ENCODE measurements at regions not wholly inside any gene's neighbourhood (a gene's known extent, or its start where the extent isn't known, plus 50 kb on each side); places are given as distances from the start of the nearest gene placed in this dataset.

DNA sequence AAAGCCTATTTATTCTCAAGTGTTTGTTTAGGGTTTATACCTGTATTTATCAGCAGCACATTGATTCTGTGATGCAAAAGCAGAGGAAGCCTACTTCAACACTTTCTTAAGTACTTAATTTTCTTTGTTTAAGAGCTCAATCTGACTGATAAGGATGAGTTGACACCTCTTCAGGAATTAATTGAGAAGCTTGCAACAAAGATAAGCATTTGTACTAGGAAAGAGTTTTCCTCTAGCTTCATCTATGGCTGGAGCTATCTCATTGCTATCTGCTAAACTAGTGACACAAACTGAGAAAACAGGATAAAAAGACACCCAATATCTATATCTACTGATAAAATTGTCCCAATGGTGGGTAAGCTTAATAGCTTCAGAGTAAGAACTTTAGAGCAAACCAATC is 170.1 kb upstream of the SLITRK6 start:
- H3K9me3 ChIP-seq (replicated peaks in 1 of 2; ENCODE audit: control insufficient read depth in 2 of 2, insufficient read depth in 1 of 2, low read depth in 1 of 2, low read length in 2 of 2), result peaks cover 0 to 4% of the 10 kb centered on the region in 2 donors
- no peak overlapping the region for H3K23ac ChIP-seq (ENCODE audit: low read depth, low read length, poor library complexity)
- H2AK5ac ChIP-seq (ENCODE audit: low read depth, low read length), result no peak overlapping the region
- no peak overlapping the region for H2BK15ac ChIP-seq (ENCODE audit: low read length)
- DNase-seq (ENCODE audit: low spot score), result no peak
- H2BK12ac ChIP-seq (ENCODE audit: low read length), result no peak overlapping the region
- H3K9ac ChIP-seq (ENCODE audit: low read depth, low read length, poor library complexity), result no peak overlapping the region
- no peak overlapping the region for H3K27ac ChIP-seq (replicated peaks; ENCODE audit: low read length)
- no peak overlapping the region for H2BK5ac ChIP-seq (ENCODE audit: low read length)
- H2BK120ac ChIP-seq (ENCODE audit: low read depth, low read length), result no peak overlapping the region
- no peak overlapping the region for H2AFZ ChIP-seq (ENCODE audit: low read length)
- H3K4ac ChIP-seq (ENCODE audit: low read length), result no peak overlapping the region
- H3K4me3 ChIP-seq (ENCODE audit: low read length in 2 of 2), result no peak overlapping the region
- no peak overlapping the region for H4K91ac ChIP-seq (ENCODE audit: low read depth, low read length, poor library complexity)
- no peak overlapping the region for H3K4me2 ChIP-seq (ENCODE audit: insufficient read depth, low read length, poor library complexity, severe bottlenecking)
- no peaks in the 10 kb centered on the region for H3K4me1 ChIP-seq (ENCODE audit: control insufficient read depth in 2 of 2, insufficient read depth in 1 of 2, low read depth in 1 of 2, low read length in 2 of 2)
- no peaks in the 10 kb centered on the region for H3K79me1 ChIP-seq (ENCODE audit: low read depth, low read length)
- H3K18ac ChIP-seq (ENCODE audit: low read length), result no peak overlapping the region
- no peak overlapping the region for H3K14ac ChIP-seq (ENCODE audit: low read length)
- no peaks in the 10 kb centered on the region for H3K27me3 ChIP-seq (ENCODE audit: control insufficient read depth in 3 of 3, insufficient read depth in 3 of 3, low read depth in 1 of 3, low read length in 3 of 3)
- H3K36me3 ChIP-seq (replicated peaks in 1 of 2; ENCODE audit: control insufficient read depth in 2 of 2, insufficient read depth in 2 of 2, low read length in 2 of 2), result no peaks in the 10 kb centered on the region
- H4K8ac ChIP-seq (ENCODE audit: low read depth, low read length), result no peak overlapping the region

GRCh38 chr13:85935868-85936467 is 136.7 kb upstream of the SLITRK6 start:
- no peaks in the 10 kb centered on the region for H3K4me1 ChIP-seq (ENCODE audit: control insufficient read depth in 2 of 2, insufficient read depth in 1 of 2, low read depth in 1 of 2, low read length in 2 of 2)
- no peaks in the 10 kb centered on the region for H3K36me3 ChIP-seq (replicated peaks in 1 of 2; ENCODE audit: control insufficient read depth in 2 of 2, insufficient read depth in 2 of 2, low read length in 2 of 2)
- no peak overlapping the region for H3K27ac ChIP-seq (replicated peaks; ENCODE audit: low read length)
- H3K4me2 ChIP-seq (ENCODE audit: insufficient read depth, low read length, poor library complexity, severe bottlenecking), result no peak overlapping the region
- WGBS, 2 donors (ENCODE audit: extremely low coverage in 2 of 2, insufficient read length in 2 of 2, insufficient replicate concordance in 1 of 2), result no CpG with 5 or more reads among the region's 4 CpGs
- no peak overlapping the region for H3K14ac ChIP-seq (ENCODE audit: low read length)
- no peaks in the 10 kb centered on the region for H3K27me3 ChIP-seq (ENCODE audit: control insufficient read depth in 3 of 3, insufficient read depth in 3 of 3, low read depth in 1 of 3, low read length in 3 of 3)
- peaks cover 0 to 9% of the 10 kb centered on the region in 2 donors for H3K9me3 ChIP-seq (replicated peaks in 1 of 2; ENCODE audit: control insufficient read depth in 2 of 2, insufficient read depth in 1 of 2, low read depth in 1 of 2, low read length in 2 of 2)
- H3K23ac ChIP-seq (ENCODE audit: low read depth, low read length, poor library complexity), result no peak overlapping the region
- no peak overlapping the region for H2BK5ac ChIP-seq (ENCODE audit: low read length)
- no peak overlapping the region for H2BK120ac ChIP-seq (ENCODE audit: low read depth, low read length)
- no peak overlapping the region for H3K18ac ChIP-seq (ENCODE audit: low read length)
- H2BK15ac ChIP-seq (ENCODE audit: low read length), result no peak overlapping the region
- H3K4ac ChIP-seq (ENCODE audit: low read length), result no peak overlapping the region
- H4K8ac ChIP-seq (ENCODE audit: low read depth, low read length), result no peak overlapping the region
- DNase-seq (ENCODE audit: low spot score), result no peak
- no peak overlapping the region for H4K91ac ChIP-seq (ENCODE audit: low read depth, low read length, poor library complexity)
- H3K4me3 ChIP-seq (ENCODE audit: low read length in 2 of 2), result no peak overlapping the region
- no peak overlapping the region for H2AK5ac ChIP-seq (ENCODE audit: low read depth, low read length)
- H2AFZ ChIP-seq (ENCODE audit: low read length), result no peak overlapping the region
- H3K9ac ChIP-seq (ENCODE audit: low read depth, low read length, poor library complexity), result no peak overlapping the region
- H3K79me1 ChIP-seq (ENCODE audit: low read depth, low read length), result no peaks in the 10 kb centered on the region
- H2BK12ac ChIP-seq (ENCODE audit: low read length), result no peak overlapping the region

DNA sequence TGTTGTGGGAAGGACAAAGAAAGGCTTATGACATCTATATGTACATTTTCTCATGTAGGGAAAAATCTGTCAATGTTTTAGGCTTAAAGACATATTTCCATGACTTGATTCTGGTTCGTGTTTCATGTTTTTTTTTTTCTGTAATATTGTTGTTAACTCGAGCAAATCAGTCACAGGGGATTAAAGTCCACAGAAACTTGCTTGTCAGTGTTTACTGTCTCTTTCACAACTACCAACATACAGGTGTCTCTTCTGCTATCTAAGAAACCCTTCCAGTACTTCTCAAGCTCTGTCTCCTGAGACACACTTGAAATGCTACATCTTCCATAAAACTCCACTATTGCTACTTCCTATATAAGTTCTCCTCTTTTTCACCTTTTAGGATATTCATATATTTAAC is 130.9 kb upstream of the SLITRK6 start:
- H4K91ac ChIP-seq (ENCODE audit: low read depth, low read length, poor library complexity), result no peak overlapping the region
- no peak overlapping the region for H2AFZ ChIP-seq (ENCODE audit: low read length)
- no peak overlapping the region for H3K4me2 ChIP-seq (ENCODE audit: insufficient read depth, low read length, poor library complexity, severe bottlenecking)
- no peak overlapping the region for H3K9ac ChIP-seq (ENCODE audit: low read depth, low read length, poor library complexity)
- H3K4me1 ChIP-seq (ENCODE audit: control insufficient read depth in 2 of 2, insufficient read depth in 1 of 2, low read depth in 1 of 2, low read length in 2 of 2), result no peaks in the 10 kb centered on the region
- H3K79me1 ChIP-seq (ENCODE audit: low read depth, low read length), result no peaks in the 10 kb centered on the region
- H3K4ac ChIP-seq (ENCODE audit: low read length), result no peak overlapping the region
- no peaks in the 10 kb centered on the region for H3K36me3 ChIP-seq (replicated peaks in 1 of 2; ENCODE audit: control insufficient read depth in 2 of 2, insufficient read depth in 2 of 2, low read length in 2 of 2)
- H2BK5ac ChIP-seq (ENCODE audit: low read length), result no peak overlapping the region
- no peak overlapping the region for H3K4me3 ChIP-seq (ENCODE audit: low read length in 2 of 2)
- H2BK120ac ChIP-seq (ENCODE audit: low read depth, low read length), result no peak overlapping the region
- WGBS, 2 donors (ENCODE audit: extremely low coverage in 2 of 2, insufficient read length in 2 of 2, insufficient replicate concordance in 1 of 2), result no CpG with 5 or more reads among the region's 2 CpGs
- no peak overlapping the region for H3K23ac ChIP-seq (ENCODE audit: low read depth, low read length, poor library complexity)
- H3K18ac ChIP-seq (ENCODE audit: low read length), result no peak overlapping the region
- no peak overlapping the region for H2AK5ac ChIP-seq (ENCODE audit: low read depth, low read length)
- H2BK15ac ChIP-seq (ENCODE audit: low read length), result no peak overlapping the region
- no peaks in the 10 kb centered on the region for H3K27me3 ChIP-seq (ENCODE audit: control insufficient read depth in 3 of 3, insufficient read depth in 3 of 3, low read depth in 1 of 3, low read length in 3 of 3)
- H3K14ac ChIP-seq (ENCODE audit: low read length), result no peak overlapping the region
- no peaks in the 10 kb centered on the region for H3K9me3 ChIP-seq (replicated peaks in 1 of 2; ENCODE audit: control insufficient read depth in 2 of 2, insufficient read depth in 1 of 2, low read depth in 1 of 2, low read length in 2 of 2)
- no peak overlapping the region for H3K27ac ChIP-seq (replicated peaks; ENCODE audit: low read length)
- H2BK12ac ChIP-seq (ENCODE audit: low read length), result no peak overlapping the region
- no peak for DNase-seq (ENCODE audit: low spot score)
- H4K8ac ChIP-seq (ENCODE audit: low read depth, low read length), result no peak overlapping the region

DNA sequence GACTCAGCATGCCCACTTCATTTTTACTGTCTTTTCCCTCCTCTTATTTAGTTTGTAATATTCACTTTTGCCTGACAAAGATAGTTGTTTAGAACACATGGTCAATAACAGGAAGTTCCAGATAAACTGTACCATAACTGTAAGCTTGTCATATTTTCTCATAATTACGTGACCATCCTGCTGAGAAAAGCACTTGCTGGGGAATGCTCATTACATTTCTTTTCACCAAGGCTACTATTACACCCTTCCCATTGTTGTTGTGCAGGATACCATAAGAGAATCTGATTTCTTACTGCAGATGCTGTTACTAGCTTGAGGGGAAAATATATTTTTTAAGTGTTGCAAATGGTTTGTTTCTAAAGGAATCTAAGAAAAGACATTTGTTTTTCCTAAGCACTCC is 111.7 kb upstream of the SLITRK6 start:
- Histone ChIP-seq H3K4me2 (ENCODE audit: insufficient read depth, low read length, poor library complexity, severe bottlenecking) (no peak overlapping the region), H3K18ac (ENCODE audit: low read length) (no peak overlapping the region), H3K4ac (ENCODE audit: low read length) (no peak overlapping the region), H3K27me3 (ENCODE audit: control insufficient read depth in 3 of 3, insufficient read depth in 3 of 3, low read depth in 1 of 3, low read length in 3 of 3) (no peaks in the 10 kb centered on the region), H3K27ac (replicated peaks; ENCODE audit: low read length) (no peak overlapping the region), H4K8ac (ENCODE audit: low read depth, low read length) (no peak overlapping the region), H3K9me3 (replicated peaks in 1 of 2; ENCODE audit: control insufficient read depth in 2 of 2, insufficient read depth in 1 of 2, low read depth in 1 of 2, low read length in 2 of 2) (peaks cover 0 to 4% of the 10 kb centered on the region in 2 donors), H2BK15ac (ENCODE audit: low read length) (no peak overlapping the region), H4K91ac (ENCODE audit: low read depth, low read length, poor library complexity) (no peak overlapping the region), H3K79me1 (ENCODE audit: low read depth, low read length) (no peaks in the 10 kb centered on the region), H3K9ac (ENCODE audit: low read depth, low read length, poor library complexity) (no peak overlapping the region), H2AFZ (ENCODE audit: low read length) (no peak overlapping the region), H3K4me3 (ENCODE audit: low read length in 2 of 2) (no peak overlapping the region), H3K14ac (ENCODE audit: low read length) (no peak overlapping the region), H3K36me3 (replicated peaks in 1 of 2; ENCODE audit: control insufficient read depth in 2 of 2, insufficient read depth in 2 of 2, low read length in 2 of 2) (no peaks in the 10 kb centered on the region), H2BK5ac (ENCODE audit: low read length) (no peak overlapping the region), H2AK5ac (ENCODE audit: low read depth, low read length) (no peak overlapping the region), H2BK120ac (ENCODE audit: low read depth, low read length) (no peak overlapping the region), H3K23ac (ENCODE audit: low read depth, low read length, poor library complexity) (no peak overlapping the region), H3K4me1 (ENCODE audit: control insufficient read depth in 2 of 2, insufficient read depth in 1 of 2, low read depth in 1 of 2, low read length in 2 of 2) (no peaks in the 10 kb centered on the region), H2BK12ac (ENCODE audit: low read length) (no peak overlapping the region)
- DNase-seq (ENCODE audit: low spot score), result no peak
- no CpG with 5 or more reads among the region's 1 CpG for whole genome bisulfite sequencing, 2 donors (ENCODE audit: extremely low coverage in 2 of 2, insufficient read length in 2 of 2, insufficient replicate concordance in 1 of 2)
